Keratinocyte (primary cell): ENCODE measurements at regions not wholly inside any gene's neighbourhood (a gene's known extent, or its start where the extent isn't known, plus 50 kb on each side); places are given as distances from the start of the nearest gene placed in this dataset.

ENCODE experiments used
- DNase-seq: peaks from one replicate; pipeline ENCODE4 v3.0.0-alpha.2; 2011; ENCODE audit warnings: low read depth, missing footprints, low spot score
- FAIRE-seq: peaks from 2 replicates; lab custom pipeline; 2011; peaks lifted over from hg19 to GRCh38; lab: Jason Lieb, UNC
- H2AFZ ChIP-seq: 2 replicates; pipeline ENCODE4 v1.6.0; 2012; ENCODE audit warnings: low read length, control low read depth, inconsistent platforms; ENCODE audit not compliant: control insufficient read depth
- H3K27ac ChIP-seq: 2 replicates; pipeline ENCODE4 v1.5.1; 2011; ENCODE audit warnings: low read length; ENCODE audit not compliant: control insufficient read depth, insufficient read depth
- H3K27me3 ChIP-seq: 3 replicates; pipeline ENCODE4 v1.6.0; 2011; ENCODE audit warnings: low read length; ENCODE audit not compliant: control insufficient read depth, insufficient read depth; ENCODE audit errors: extremely low read depth
- H3K36me3 ChIP-seq, 2 experiments: 2 replicates in 1 of 2; 3 replicates in 1 of 2; pipeline ENCODE4 v1.5.1; 2011; ENCODE audit warnings: low read length in 2 of 2, mild to moderate bottlenecking in 1 of 2; ENCODE audit not compliant: control insufficient read depth in 2 of 2, insufficient read depth in 2 of 2; ENCODE audit errors: extremely low read depth in 1 of 2
- H3K4me1 ChIP-seq: 3 replicates; pipeline ENCODE4 v1.5.1; 2011; ENCODE audit warnings: low read length; ENCODE audit not compliant: control insufficient read depth, insufficient read depth; ENCODE audit errors: extremely low read depth
- H3K4me2 ChIP-seq: 3 replicates; pipeline ENCODE4 v1.6.0; 2011; ENCODE audit warnings: low read depth, low read length; ENCODE audit not compliant: control insufficient read depth, insufficient read depth; ENCODE audit errors: extremely low read depth
- H3K4me3 ChIP-seq, 3 experiments: fragments of 200-600 bp in 1 of 3; sonication (generic) in 1 of 3; 2 replicates in 2 of 3; 3 replicates in 1 of 3; pipeline ENCODE4 v1.5.1; 2011 to 2016; ENCODE audit warnings: low read length in 3 of 3, mild to moderate bottlenecking in 3 of 3, control low read depth in 2 of 3, inconsistent platforms in 1 of 3, low read depth in 1 of 3, mixed read lengths in 1 of 3, mixed run types in 1 of 3, moderate library complexity in 1 of 3; ENCODE audit not compliant: control insufficient read depth in 2 of 3, insufficient read depth in 2 of 3; ENCODE audit errors: extremely low read depth in 1 of 3
- H3K79me2 ChIP-seq: 2 replicates; pipeline ENCODE4 v1.6.0; 2012; ENCODE audit warnings: low read length; ENCODE audit not compliant: control insufficient read depth, insufficient read depth
- H3K9ac ChIP-seq: 3 replicates; pipeline ENCODE4 v1.6.0; 2011; ENCODE audit warnings: low read length; ENCODE audit not compliant: control insufficient read depth, insufficient read depth; ENCODE audit errors: extremely low read depth
- H3K9me1 ChIP-seq: 3 replicates; pipeline ENCODE4 v1.6.0; 2011; ENCODE audit warnings: low read length; ENCODE audit not compliant: control insufficient read depth, insufficient read depth; ENCODE audit errors: extremely low read depth
- H3K9me3 ChIP-seq: 2 replicates; pipeline ENCODE4 v1.5.1; 2012; ENCODE audit warnings: low read depth, low read length; ENCODE audit not compliant: control insufficient read depth
- H4K20me1 ChIP-seq: 3 replicates; pipeline ENCODE4 v1.6.0; 2011; ENCODE audit warnings: low read length; ENCODE audit not compliant: control insufficient read depth, insufficient read depth; ENCODE audit errors: extremely low read depth
- EZH2 ChIP-seq: IDR thresholded peaks from one replicate; pipeline ENCODE4 v1.6.1; 2012; ENCODE audit warnings: inconsistent platforms, mild to moderate bottlenecking, low read length, moderate library complexity
- dilution Hi-C: fragments of 300-500 bp; cut with MboI; formaldehyde crosslinking; loops from one replicate; pipeline ENCODE4 v1.7.0; 2020; ENCODE audit warnings: low sequenced_read_pairs; ENCODE audit not compliant: extremely low pct_ligation_motif_present
- TF ChIP-seq, protein P1 (sequence below), 3 experiments: IDR thresholded peaks in 1 of 3; conservative IDR thresholded peaks in 1 of 3; optimal IDR thresholded peaks in 1 of 3; 2 replicates in 2 of 3; 3 replicates in 1 of 3; pipeline versions ENCODE3 to v1.5.1; 2011; ENCODE audit warnings: low read length in 3 of 3, mild to moderate bottlenecking in 3 of 3, moderate library complexity in 2 of 3, control low read depth in 1 of 3, inconsistent platforms in 1 of 3; ENCODE audit not compliant: insufficient read depth in 2 of 3; ENCODE audit errors: extremely low read depth in 1 of 3

DNA sequence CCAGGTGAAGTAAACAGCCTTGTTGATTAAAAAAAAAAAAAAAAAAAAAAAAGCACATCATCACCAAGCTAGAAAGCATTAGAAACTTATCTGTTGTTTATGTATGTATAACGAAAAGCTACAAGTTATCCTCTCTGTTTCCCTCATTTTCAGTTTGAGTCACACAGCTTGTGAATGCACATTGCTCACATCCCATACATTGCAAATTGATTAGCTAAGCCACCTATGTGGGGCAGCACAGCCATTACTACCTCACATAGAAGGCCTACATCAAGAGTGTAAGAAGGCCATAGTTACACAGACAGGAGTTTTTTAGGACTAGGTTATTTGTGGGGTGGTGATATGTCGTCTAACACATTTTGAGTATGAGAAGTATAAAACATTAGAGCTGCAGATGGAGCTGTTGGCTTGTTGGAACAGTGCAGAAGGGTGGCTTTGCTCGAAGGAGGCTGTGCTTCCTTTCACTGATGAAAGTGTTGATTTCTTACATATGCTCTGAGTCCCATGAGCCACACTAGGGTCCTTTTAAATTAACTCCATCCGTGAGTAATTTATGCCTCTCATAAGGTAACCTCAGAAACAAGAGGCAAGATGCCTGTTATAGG lies 431.6 kb downstream of the GABRG1 start:
- Histone ChIP-seq H3K9ac (no peak overlapping the region), H2AFZ (no peak overlapping the region), H3K27me3 (no peaks in the 10 kb centered on the region), H3K4me3 (no peak overlapping the region), H3K27ac (no peak overlapping the region), H3K9me1 (no peaks in the 10 kb centered on the region), H3K79me2 (no peaks in the 10 kb centered on the region), H3K36me3 (no peaks in the 10 kb centered on the region), H3K9me3 (no peaks in the 10 kb centered on the region), H3K4me1 (no peaks in the 10 kb centered on the region), H3K4me2 (no peak overlapping the region), H4K20me1 (no peaks in the 10 kb centered on the region)
- TF ChIP-seq, protein P1, sequence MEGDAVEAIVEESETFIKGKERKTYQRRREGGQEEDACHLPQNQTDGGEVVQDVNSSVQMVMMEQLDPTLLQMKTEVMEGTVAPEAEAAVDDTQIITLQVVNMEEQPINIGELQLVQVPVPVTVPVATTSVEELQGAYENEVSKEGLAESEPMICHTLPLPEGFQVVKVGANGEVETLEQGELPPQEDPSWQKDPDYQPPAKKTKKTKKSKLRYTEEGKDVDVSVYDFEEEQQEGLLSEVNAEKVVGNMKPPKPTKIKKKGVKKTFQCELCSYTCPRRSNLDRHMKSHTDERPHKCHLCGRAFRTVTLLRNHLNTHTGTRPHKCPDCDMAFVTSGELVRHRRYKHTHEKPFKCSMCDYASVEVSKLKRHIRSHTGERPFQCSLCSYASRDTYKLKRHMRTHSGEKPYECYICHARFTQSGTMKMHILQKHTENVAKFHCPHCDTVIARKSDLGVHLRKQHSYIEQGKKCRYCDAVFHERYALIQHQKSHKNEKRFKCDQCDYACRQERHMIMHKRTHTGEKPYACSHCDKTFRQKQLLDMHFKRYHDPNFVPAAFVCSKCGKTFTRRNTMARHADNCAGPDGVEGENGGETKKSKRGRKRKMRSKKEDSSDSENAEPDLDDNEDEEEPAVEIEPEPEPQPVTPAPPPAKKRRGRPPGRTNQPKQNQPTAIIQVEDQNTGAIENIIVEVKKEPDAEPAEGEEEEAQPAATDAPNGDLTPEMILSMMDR (optimal IDR thresholded peaks at IDR 0.05 in 1 of 3, IDR thresholded peaks at IDR 0.05 in 1 of 3, conservative IDR thresholded peaks at IDR 0.05 in 1 of 3; ENCODE audit: extremely low read depth in 1 of 3, insufficient read depth in 2 of 3, low read length in 3 of 3) = no peak
- no peak for TF ChIP-seq EZH2
- DNase-seq (no peak), FAIRE-seq (no peak)
- dilution Hi-C loops = no loop called here

DNA sequence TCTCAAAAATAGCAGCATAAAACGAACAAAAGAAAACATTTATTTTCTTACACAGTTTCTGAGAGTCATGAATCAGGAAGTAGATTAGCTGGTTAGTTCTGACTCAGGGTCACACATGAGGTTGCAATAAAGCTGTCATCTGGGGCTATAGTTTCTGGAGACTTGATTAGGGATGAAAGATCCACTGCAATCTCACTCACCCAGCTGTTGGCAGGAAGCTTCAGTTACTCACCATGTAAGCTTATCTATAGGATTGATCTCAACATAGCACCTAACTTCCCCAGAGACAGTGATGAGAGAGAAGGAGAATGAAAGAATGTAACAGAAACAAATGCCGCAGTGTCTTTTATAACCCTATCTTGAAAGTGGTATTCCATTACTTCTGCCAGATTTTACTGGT lies 435.5 kb downstream of the GABRG1 start:
- TF ChIP-seq, protein P1 (optimal IDR thresholded peaks at IDR 0.05 in 1 of 3, IDR thresholded peaks at IDR 0.05 in 1 of 3, conservative IDR thresholded peaks at IDR 0.05 in 1 of 3; ENCODE audit: extremely low read depth in 1 of 3, insufficient read depth in 2 of 3, low read length in 3 of 3) = no peak
- TF ChIP-seq EZH2 = no peak
- Histone ChIP-seq H3K36me3 (no peaks in the 10 kb centered on the region), H3K79me2 (no peaks in the 10 kb centered on the region), H3K27ac (no peak overlapping the region), H3K9me1 (no peaks in the 10 kb centered on the region), H2AFZ (no peak overlapping the region), H3K4me1 (no peaks in the 10 kb centered on the region), H3K4me2 (no peak overlapping the region), H3K9ac (no peak overlapping the region), H3K9me3 (no peaks in the 10 kb centered on the region), H3K4me3 (no peak overlapping the region), H3K27me3 (no peaks in the 10 kb centered on the region), H4K20me1 (no peaks in the 10 kb centered on the region)
- FAIRE-seq (no peak), DNase-seq (no peak)
- dilution Hi-C loops = no loop called here
